ENCODE measurements at regions not wholly inside any gene's neighbourhood (a gene's known extent, or its start where the extent isn't known, plus 50 kb on each side); places are given as distances from the start of the nearest gene placed in this dataset.

DNA sequence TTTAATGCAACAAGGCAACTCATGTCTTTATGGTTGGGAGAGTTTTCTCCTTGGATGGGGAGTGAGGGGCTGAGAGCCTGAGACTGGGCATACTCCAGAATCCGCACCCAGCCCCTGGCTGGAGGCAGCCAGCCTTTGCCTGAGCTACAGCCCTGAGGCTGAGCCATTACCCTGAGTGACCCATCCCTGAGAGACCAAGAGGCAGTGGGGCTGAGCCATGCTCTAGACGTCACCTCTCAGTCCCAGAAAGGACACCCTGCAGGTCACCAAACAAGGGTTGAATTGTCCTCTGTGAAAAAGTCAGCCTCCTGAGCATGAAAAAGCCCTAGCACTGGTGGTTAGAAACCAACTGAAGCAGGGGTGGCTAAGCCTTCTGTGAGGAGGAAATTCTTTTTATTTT lies 151.2 kb upstream of the GATB start:
- TF ChIP-seq POLR2AphosphoS5 (IDR thresholded peaks at IDR 0.05) (no peak), CTCF (IDR thresholded peaks at IDR 0.05) (no peak)

Data from upper lobe of left lung (tissue), 4 donors.